ENCODE measurements at regions not wholly inside any gene's neighbourhood (a gene's known extent, or its start where the extent isn't known, plus 50 kb on each side); places are given as distances from the start of the nearest gene placed in this dataset.

- Histone ChIP-seq H3K4me3 (ENCODE audit: low read depth in 2 of 2, low read length in 2 of 2) (no peak overlapping the region), H3K4me1 (ENCODE audit: control insufficient read depth, insufficient read depth, low read length) (no peaks in the 10 kb centered on the region), H3K9me3 (ENCODE audit: control insufficient read depth, insufficient read depth, low read depth, low read length) (no peaks in the 10 kb centered on the region), H3K27ac (ENCODE audit: low read length) (no peak overlapping the region), H3K27me3 (ENCODE audit: control insufficient read depth, insufficient read depth, low read length) (no peaks in the 10 kb centered on the region), H3K36me3 (ENCODE audit: control insufficient read depth, insufficient read depth, low read length) (no peaks in the 10 kb centered on the region)
- intact Hi-C loops (cut with micrococcal nuclease; ENCODE audit: unreplicated experiment) (no loop called here), in situ Hi-C loops (cut with HindIII; ENCODE audit: low pct_unique_long_range_greater_than_20kb, low sequenced_read_pairs) (no loop called here)
- ChIA-PET CTCF (no interaction called here), POLR2A (no interaction called here)
- ATAC-seq (no peak), DNase-seq (ENCODE audit: low read depth, low spot score) (no peak)
- BruUV-seq (replicated peaks), result no TSS peak
- TF ChIP-seq TCF7L2 (IDR thresholded peaks at IDR 0.05; ENCODE audit: low read depth, low read length) (no peak), REST (IDR thresholded peaks at IDR 0.05; ENCODE audit: insufficient read depth in 1 of 2, low read depth in 2 of 2, low read length in 1 of 2) (no peak), SIN3A (IDR thresholded peaks at IDR 0.05; ENCODE audit: borderline replicate concordance, insufficient read depth, low read depth, low read length) (no peak), POLR2AphosphoS5 (IDR thresholded peaks at IDR 0.05; ENCODE audit: low read depth, low read length) (no peak), CTCF (IDR thresholded peaks at IDR 0.05) (no peak)
Observed at GRCh38 chr18:14936313-14936712, 188.3 kb downstream of the ANKRD30B start.

- no peaks in the 10 kb centered on the region for H3K36me3 ChIP-seq (ENCODE audit: control insufficient read depth, insufficient read depth, low read length)
- in situ Hi-C loops (cut with HindIII; ENCODE audit: low pct_unique_long_range_greater_than_20kb, low sequenced_read_pairs) (no loop called here), intact Hi-C loops (cut with micrococcal nuclease; ENCODE audit: unreplicated experiment) (no loop called here)
- no peak for TF ChIP-seq REST (IDR thresholded peaks at IDR 0.05; ENCODE audit: insufficient read depth in 1 of 2, low read depth in 2 of 2, low read length in 1 of 2)
- TF ChIP-seq SIN3A (IDR thresholded peaks at IDR 0.05; ENCODE audit: borderline replicate concordance, insufficient read depth, low read depth, low read length), result no peak
- no peak for TF ChIP-seq CTCF (IDR thresholded peaks at IDR 0.05)
- TF ChIP-seq TCF7L2 (IDR thresholded peaks at IDR 0.05; ENCODE audit: low read depth, low read length), result no peak
- TF ChIP-seq POLR2AphosphoS5 (IDR thresholded peaks at IDR 0.05; ENCODE audit: low read depth, low read length), result no peak
- no TSS peak for BruUV-seq (replicated peaks)
- no peaks in the 10 kb centered on the region for H3K4me1 ChIP-seq (ENCODE audit: control insufficient read depth, insufficient read depth, low read length)
- DNase-seq (ENCODE audit: low read depth, low spot score), result no peak
- H3K27me3 ChIP-seq (ENCODE audit: control insufficient read depth, insufficient read depth, low read length), result no peaks in the 10 kb centered on the region
- no peak overlapping the region for H3K4me3 ChIP-seq (ENCODE audit: low read depth in 2 of 2, low read length in 2 of 2)
- ATAC-seq, result no peak
- no peaks in the 10 kb centered on the region for H3K9me3 ChIP-seq (ENCODE audit: control insufficient read depth, insufficient read depth, low read depth, low read length)
- ChIA-PET CTCF (no interaction called here), POLR2A (no interaction called here)
- no peak overlapping the region for H3K27ac ChIP-seq (ENCODE audit: low read length)
Observed at GRCh38 chr18:14937271-14937670, 189.3 kb downstream of the ANKRD30B start.

Measured in Panc1 (cell line).